Natural killer cell (primary cell): ENCODE measurements at regions not wholly inside any gene's neighbourhood (a gene's known extent, or its start where the extent isn't known, plus 50 kb on each side); places are given as distances from the start of the nearest gene placed in this dataset.

Source experiments
- ATAC-seq, 3 donors: fragments of 150-1000 bp in 2 of 3; fragments of 200-7000 bp in 1 of 3; cut with Tn5 transposase; 1 replicate in 1 of 3; 2 replicates in 2 of 3; pipeline ENCODE4 v1.10.0; 2021; ENCODE audit warnings: mild to moderate bottlenecking in 2 of 3, moderate library complexity in 2 of 3
- DNase-seq, 2 donors: peaks; one replicate each; pipeline versions ENCODE4 v3.0.0 to v3.0.0-alpha.2; 2013 to 2021; ENCODE audit warnings: mixed read lengths in 1 of 2
- H3K27ac ChIP-seq: one replicate; pipeline ENCODE4 v1.5.1; 2013; ENCODE audit warnings: mild to moderate bottlenecking, low read length
- H3K27me3 ChIP-seq: one replicate; pipeline ENCODE4 v1.6.1; 2013; ENCODE audit warnings: low read length; ENCODE audit not compliant: control insufficient read depth, insufficient read depth
- H3K36me3 ChIP-seq: one replicate; pipeline ENCODE4 v1.6.1; 2013; ENCODE audit warnings: low read length; ENCODE audit not compliant: control insufficient read depth, insufficient read depth
- H3K4me1 ChIP-seq: one replicate; pipeline ENCODE4 v1.6.1; 2013; ENCODE audit warnings: low read length; ENCODE audit not compliant: control insufficient read depth, insufficient read depth
- H3K4me3 ChIP-seq: one replicate; pipeline ENCODE4 v1.5.1; 2013; ENCODE audit warnings: low read length
- H3K9me3 ChIP-seq: one replicate; pipeline ENCODE4 v1.6.1; 2013; ENCODE audit warnings: low read length; ENCODE audit not compliant: control insufficient read depth, insufficient read depth
- H3K27ac Mint-ChIP-seq, 2 donors: one replicate each; pipeline ENCODE4 v1.8.0; 2022; ENCODE audit warnings: mild to moderate bottlenecking in 2 of 2, mixed read lengths in 2 of 2, moderate library complexity in 1 of 2
- H3K27me3 Mint-ChIP-seq, 2 donors: one replicate each; pipeline ENCODE4 v1.8.0; 2022; ENCODE audit warnings: low read depth in 2 of 2, mixed read lengths in 2 of 2
- H3K36me3 Mint-ChIP-seq: one replicate; pipeline ENCODE4 v1.8.0; 2022; ENCODE audit warnings: mixed read lengths
- H3K4me1 Mint-ChIP-seq, 2 donors: one replicate each; pipeline ENCODE4 v1.8.0; 2022; ENCODE audit warnings: mixed read lengths in 2 of 2
- H3K4me3 Mint-ChIP-seq: one replicate; pipeline ENCODE4 v1.8.0; 2022; ENCODE audit warnings: mild to moderate bottlenecking, moderate library complexity, mixed read lengths
- H3K9me3 Mint-ChIP-seq, 2 donors: one replicate each; pipeline ENCODE4 v1.8.0; 2022; ENCODE audit warnings: mixed read lengths in 2 of 2
- WGBS: methylation state at CpG from one replicate; pipeline ENCODE4 v1.1.7; 2013; ENCODE audit warnings: missing lambda C conversion rate; ENCODE audit not compliant: insufficient coverage; 5-methylcytosine and 5-hydroxymethylcytosine counted together
- intact Hi-C: fragments of 100-400 bp; cut with micrococcal nuclease; formaldehyde crosslinking; loops from one replicate; pipeline ENCODE4 v1.14.2; 2022
- TF ChIP-seq, protein P1 (sequence below): fragments of 200-600 bp; IDR thresholded peaks from one replicate; pipeline ENCODE4 v1.8.0; 2022; ENCODE audit warnings: antibody characterized with exemption

- Histone ChIP-seq H3K4me1 (no peaks in the 10 kb centered on the region), H3K36me3 (no peaks in the 10 kb centered on the region), H3K4me3 (no peak overlapping the region), H3K27ac (no peak overlapping the region), H3K27me3 (no peaks in the 10 kb centered on the region), H3K9me3 (no peaks in the 10 kb centered on the region)
- intact Hi-C loops, result no loop called here
- TF ChIP-seq, protein P1, sequence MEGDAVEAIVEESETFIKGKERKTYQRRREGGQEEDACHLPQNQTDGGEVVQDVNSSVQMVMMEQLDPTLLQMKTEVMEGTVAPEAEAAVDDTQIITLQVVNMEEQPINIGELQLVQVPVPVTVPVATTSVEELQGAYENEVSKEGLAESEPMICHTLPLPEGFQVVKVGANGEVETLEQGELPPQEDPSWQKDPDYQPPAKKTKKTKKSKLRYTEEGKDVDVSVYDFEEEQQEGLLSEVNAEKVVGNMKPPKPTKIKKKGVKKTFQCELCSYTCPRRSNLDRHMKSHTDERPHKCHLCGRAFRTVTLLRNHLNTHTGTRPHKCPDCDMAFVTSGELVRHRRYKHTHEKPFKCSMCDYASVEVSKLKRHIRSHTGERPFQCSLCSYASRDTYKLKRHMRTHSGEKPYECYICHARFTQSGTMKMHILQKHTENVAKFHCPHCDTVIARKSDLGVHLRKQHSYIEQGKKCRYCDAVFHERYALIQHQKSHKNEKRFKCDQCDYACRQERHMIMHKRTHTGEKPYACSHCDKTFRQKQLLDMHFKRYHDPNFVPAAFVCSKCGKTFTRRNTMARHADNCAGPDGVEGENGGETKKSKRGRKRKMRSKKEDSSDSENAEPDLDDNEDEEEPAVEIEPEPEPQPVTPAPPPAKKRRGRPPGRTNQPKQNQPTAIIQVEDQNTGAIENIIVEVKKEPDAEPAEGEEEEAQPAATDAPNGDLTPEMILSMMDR, result no peak
- H3K36me3 Mint-ChIP-seq, result no peaks in the 10 kb centered on the region
- H3K9me3 Mint-ChIP-seq, result no peaks in the 10 kb centered on the region
- no peaks in the 10 kb centered on the region for H3K4me1 Mint-ChIP-seq
- H3K27me3 Mint-ChIP-seq, result no peaks in the 10 kb centered on the region
- WGBS, result 91% methylated on average over 17 of the region's 17 CpGs
- ATAC-seq (no peak), DNase-seq (peak in 1 of 2 donors; percentile 4)
- no peak overlapping the region for H3K27ac Mint-ChIP-seq
- no peak overlapping the region for H3K4me3 Mint-ChIP-seq
Observed at GRCh38 chr11:69371731-69372588, 78.0 kb downstream of the MYEOV start.

DNA sequence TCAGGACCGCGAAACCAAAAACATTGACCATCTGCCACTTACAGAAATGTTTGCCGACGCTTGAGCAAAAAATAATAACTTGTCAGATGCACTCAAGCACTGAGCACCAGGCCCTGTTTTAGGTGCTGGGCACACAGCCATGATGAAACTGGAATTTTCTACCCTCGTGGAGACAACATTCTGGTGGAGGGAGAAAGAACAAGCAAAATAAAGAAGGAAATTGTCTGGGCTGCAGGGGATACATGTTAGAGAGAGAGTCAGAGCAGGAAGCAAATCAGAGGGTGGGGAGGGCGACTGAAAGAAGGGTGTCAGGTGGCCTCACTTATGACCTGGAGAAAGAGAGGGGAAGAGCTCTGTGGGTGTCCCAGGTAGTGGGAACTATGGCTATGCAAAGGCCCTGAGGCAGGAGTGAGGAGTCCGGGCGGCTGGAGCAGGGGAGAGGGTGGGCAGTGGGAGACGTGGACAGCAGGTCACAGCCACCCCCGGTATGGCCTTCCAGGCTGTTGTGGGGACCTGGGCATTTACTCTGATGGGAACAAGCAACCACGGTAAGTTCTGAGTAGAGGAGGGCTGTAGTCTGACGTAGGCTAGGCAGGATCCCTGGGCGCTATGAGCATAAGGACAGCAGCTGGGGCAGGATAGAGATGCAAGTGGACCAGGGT, 78.8 kb downstream of the MYEOV start:
- TF ChIP-seq, protein P1, result no peak
- 91% methylated on average over 13 of the region's 13 CpGs for WGBS
- ATAC-seq (no peak), DNase-seq (peak in 1 of 2 donors; percentile 4)
- Mint-ChIP-seq H3K36me3 (no peaks in the 10 kb centered on the region), H3K4me3 (no peak overlapping the region), H3K27ac (no peak overlapping the region), H3K27me3 (no peaks in the 10 kb centered on the region), H3K4me1 (no peaks in the 10 kb centered on the region), H3K9me3 (no peaks in the 10 kb centered on the region)
- Histone ChIP-seq H3K4me3 (no peak overlapping the region), H3K27me3 (no peaks in the 10 kb centered on the region), H3K27ac (no peak overlapping the region), H3K9me3 (no peaks in the 10 kb centered on the region), H3K4me1 (no peaks in the 10 kb centered on the region), H3K36me3 (no peaks in the 10 kb centered on the region)
- intact Hi-C loops, result no loop called here

- no peaks in the 10 kb centered on the region for H3K27me3 Mint-ChIP-seq
- intact Hi-C loops, result no loop called here
- TF ChIP-seq, protein P1, result no peak
- no peak overlapping the region for H3K27ac ChIP-seq
- H3K4me3 ChIP-seq, result no peak overlapping the region
- WGBS, result 91% methylated on average over 2 of the region's 2 CpGs
- no peaks in the 10 kb centered on the region for H3K36me3 ChIP-seq
- H3K4me1 ChIP-seq, result no peaks in the 10 kb centered on the region
- H3K36me3 Mint-ChIP-seq, result no peaks in the 10 kb centered on the region
- no peak overlapping the region for H3K4me3 Mint-ChIP-seq
- ATAC-seq (no peak), DNase-seq (peak in 1 of 2 donors; percentile 1)
- H3K4me1 Mint-ChIP-seq, result no peaks in the 10 kb centered on the region
- H3K27ac Mint-ChIP-seq, result no peak overlapping the region
- no peaks in the 10 kb centered on the region for H3K9me3 Mint-ChIP-seq
- no peaks in the 10 kb centered on the region for H3K27me3 ChIP-seq
- H3K9me3 ChIP-seq, result no peaks in the 10 kb centered on the region
Observed at GRCh38 chr11:69373251-69373635, 79.3 kb downstream of the MYEOV start.
